Activated T-cell treated with anti-CD3 and anti-CD28 coated beads for 48 hours (primary cell): ENCODE measurements at regions not wholly inside any gene's neighbourhood (a gene's known extent, or its start where the extent isn't known, plus 50 kb on each side); places are given as distances from the start of the nearest gene placed in this dataset.

Experiments used
- DNase-seq: peaks from one replicate; pipeline ENCODE4 v3.0.0-alpha.2; 2020; ENCODE audit warnings: low read depth

DNA sequence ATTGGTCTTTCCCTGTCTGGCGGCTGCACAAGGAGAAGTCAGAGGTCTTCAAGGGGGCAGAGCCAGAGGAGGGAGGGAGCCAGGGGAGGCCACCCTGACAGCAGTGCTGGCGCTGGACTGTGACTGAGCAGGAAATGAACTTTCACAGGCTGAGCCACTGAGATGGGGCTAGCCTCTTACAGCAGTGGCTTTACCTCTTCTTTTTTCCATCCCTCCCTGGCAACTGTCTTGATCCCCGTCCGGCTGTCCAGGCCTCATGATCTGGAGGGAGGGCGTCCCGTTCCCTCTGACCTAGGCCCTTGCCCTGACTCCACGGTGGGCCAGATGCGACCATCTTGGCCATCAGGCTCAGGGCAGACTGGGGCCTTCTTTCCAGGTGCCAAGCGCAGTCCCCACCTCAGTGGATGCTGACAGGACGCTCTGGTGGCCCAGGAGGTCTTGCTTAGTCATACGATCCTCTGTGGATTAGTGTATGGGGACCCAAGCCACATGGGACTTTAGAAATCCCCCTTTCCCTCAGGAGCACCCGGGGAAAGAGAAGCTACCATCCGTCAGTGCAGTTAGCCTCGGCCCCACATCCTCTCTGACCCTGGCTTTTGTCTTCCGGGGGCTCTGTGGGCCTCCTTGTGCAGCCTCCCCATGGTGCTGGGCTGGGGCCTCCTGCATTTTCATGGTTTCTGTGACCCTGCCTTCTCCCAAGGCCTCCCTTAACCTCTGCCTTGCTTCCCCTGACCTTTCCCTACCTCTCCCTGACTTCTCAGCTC, 57.4 kb upstream of the CCDC167 start:
- DNase-seq: no peak

DNA sequence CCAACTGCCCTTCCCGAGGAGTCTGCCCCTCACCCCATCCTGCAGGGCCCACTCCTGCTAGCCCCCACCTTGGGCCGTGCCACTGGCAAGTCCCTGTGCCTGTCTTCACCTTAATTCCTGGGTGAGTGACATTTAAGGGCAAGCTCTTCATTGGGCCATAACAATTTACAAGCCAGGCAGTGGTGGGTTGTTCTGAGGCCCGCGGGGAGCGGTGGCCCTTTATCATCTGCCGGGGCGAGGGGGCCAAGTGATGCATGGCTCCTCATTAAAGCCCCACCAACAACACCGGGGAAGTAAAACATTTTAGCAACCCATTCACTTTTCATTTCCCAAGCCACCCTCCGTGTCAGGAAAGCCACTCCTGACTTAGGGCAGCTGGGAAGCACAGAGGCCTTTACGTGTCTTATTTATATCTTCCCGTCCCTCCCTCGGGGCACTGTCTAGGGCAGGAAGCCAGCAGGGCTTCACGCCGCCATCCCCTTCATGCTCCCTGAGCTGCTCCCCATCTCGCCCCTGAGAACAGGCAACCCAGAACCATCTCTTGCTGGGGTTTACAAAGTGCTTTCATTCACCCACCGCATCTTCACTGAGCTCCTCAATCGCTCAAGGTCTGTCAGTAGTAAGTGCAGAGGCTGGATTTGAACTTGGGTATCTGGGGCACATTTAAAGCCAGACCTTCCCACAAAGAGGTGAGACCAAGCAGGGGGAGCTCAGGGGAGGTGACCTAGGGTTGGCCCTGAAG, 55.5 kb upstream of the CCDC167 start:
- no peak for DNase-seq

DNA sequence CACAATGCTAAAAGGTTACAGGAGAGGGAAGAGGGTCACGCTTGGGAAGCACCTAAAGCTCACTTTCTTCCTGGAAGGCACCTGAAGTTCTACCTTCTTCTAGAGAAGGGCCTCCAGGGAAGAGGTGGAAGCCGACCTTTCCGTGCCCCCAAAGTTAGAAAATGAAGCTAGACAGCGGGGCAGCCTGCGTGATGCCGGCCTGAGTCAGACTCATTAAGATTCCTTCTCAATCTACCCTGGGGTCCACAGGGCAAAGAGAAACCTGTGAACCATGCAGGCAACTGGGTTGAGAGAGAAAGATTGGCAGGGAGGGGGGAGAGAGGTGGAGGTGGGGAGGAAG, 54.8 kb upstream of the CCDC167 start:
- no peak for DNase-seq

DNA sequence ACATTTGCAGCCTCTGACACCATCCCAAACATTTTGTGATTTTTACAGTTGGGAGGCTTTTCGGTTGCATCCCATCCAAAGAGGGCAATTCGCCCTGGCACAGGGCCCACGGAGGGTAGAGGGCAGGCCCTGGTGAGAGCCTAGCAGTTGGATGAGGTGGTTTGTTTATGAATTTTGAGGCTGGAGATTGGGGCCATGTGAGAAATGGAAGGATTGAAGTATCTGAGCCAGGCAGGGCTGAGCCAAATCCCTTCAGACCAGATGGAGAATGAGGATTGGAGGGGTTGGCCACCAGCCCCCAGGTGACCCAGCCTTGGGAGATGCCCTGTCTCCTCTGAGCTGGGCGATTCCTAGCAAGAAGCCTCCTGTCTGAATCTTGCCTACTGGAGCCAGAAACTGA, 52.6 kb upstream of the CCDC167 start:
- no peak for DNase-seq

DNA sequence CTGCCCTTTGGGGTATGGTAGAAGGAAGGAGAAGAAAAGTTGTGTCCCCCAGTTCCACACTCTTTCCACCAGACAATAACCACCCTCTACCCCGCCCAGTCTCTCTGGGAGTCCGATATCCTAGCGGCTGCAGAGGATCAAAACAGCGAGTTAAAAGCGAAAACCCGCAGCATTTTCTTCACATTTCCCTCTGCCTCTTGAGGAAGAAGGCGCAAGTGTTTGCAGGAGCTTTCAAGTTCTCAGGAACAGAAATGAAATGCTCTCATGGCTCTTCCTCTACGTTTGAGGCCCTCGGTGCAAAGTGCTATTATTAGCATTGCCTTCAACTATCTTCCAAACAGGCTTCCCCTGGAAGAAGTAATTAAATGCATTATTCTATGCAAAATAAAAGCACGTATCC, 52.2 kb upstream of the CCDC167 start:
- no peak for DNase-seq

DNA sequence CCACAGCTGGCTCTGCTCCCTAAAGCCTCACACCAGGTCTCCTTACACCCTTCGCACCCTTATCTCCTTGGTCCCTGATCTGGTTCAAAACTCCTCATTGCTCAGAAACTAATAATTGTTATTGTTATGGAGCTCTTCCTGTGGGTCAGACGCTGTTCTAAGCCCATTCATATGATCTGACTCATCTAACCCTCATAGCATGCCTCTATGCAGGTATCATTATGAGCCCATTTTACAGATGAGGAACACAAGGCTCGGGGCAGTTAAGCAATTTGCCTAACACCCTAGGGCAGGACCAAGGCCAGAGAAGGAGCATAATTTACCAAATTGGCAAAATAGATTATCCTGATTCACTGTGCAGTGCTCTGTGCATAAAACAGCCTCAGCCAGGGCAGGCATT, 51.8 kb upstream of the CCDC167 start:
- no peak for DNase-seq

DNA sequence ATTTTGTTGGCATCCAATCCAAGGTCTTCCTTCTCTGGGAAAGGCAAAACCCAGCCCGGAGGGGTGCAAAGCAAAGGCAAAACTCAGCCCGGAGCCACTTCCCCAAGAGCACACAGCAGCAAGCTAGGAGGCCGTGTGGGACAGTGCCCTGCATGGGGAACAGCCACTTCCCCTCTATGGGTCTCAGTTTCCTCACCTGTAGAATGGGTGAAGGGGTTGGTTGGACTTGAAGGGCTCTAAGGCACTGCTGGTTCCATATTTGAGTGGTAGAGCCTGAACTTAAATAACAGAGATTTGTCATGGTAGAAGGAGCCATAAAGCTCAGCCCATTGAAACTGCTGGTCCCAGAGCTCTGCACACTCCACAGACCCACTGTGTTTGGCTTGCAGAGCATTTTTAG, 51.3 kb upstream of the CCDC167 start:
- DNase-seq: no peak

DNA sequence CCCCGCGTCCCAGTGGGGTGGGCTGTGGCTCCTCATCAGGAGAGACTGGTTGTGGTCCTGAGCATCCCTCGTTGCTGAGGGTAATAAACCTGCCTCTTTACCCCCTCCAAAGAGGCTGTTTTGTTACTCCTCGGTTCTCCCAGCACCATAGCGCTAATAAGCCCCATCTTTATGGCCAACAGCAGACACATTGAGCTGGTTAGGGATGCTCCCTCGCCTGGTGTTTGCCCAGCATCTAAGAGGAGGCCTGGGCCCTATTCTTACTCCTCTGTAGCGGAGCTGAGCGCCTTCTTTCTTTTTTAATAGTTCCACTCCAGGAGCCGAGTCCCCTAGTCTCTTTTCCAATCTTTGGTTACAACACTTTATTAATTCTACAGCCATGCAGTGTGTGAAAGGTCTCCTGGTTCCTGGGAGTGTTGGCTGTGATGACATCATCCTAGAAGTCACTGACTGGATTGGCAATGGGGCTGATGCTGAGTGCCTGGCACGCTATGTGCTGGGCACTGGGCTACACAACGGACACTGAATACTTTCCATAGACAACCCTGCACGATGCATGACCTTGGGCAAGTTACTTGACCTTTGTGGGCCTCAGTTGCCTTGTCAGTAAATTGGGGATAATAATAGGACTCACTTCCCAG, 50.6 kb upstream of the CCDC167 start:
- no peak for DNase-seq

DNA sequence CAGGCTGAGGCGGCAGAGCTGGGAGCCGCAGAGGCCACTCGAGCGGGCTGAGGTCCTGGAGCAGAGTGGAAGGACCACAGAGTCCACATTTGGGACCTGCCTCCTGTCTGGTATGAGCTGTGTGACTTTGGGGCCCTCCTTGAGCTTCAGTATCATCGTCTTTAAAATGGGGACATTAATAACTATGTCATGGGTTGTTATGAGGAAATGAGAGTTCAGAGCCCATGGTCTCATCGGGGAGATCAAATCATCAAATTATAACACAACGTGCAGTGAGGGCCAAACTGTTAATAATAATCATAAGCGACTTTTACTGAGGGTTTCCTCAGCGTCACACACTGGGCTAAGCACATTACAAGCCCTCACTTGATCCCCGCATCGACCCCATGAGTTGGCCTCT, 49.9 kb upstream of the CCDC167 start:
- DNase-seq: no peak
